HG03135 (cell line): ENCODE measurements at regions not wholly inside any gene's neighbourhood (a gene's known extent, or its start where the extent isn't known, plus 50 kb on each side); places are given as distances from the start of the nearest gene placed in this dataset.

ENCODE experiments used
- ATAC-seq: cut with Tn5 transposase; IDR thresholded peaks from one replicate; pipeline ENCODE4 v1.9.1; 2021; ENCODE audit warnings: mild to moderate bottlenecking, moderate library complexity; ENCODE audit not compliant: unreplicated experiment

- no peak for ATAC-seq
Measured at GRCh38 chr10:83248106-83248631, 891.1 kb upstream of the GHITM start.

DNA sequence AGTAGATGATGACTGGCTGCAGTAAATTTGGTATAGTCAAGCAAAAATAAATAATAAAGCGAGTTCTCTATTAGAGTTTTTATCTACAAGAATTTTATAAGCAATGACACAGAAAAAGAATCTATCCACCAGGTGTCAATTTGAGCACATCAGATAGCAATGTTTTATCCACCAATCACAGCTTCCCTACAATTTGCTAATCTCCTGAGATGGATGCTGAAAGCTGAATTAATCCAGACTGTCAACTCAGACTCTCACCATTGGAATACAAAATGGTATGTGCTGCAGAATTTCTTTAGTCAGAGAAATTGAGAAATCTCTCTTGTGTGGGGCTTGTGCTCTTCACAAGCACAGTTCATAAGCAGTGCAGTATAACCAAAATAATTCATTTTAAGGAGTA, 888.9 kb upstream of the GHITM start:
- ATAC-seq = no peak

- ATAC-seq = no peak
Measured at GRCh38 chr10:83252169-83252568, 887.1 kb upstream of the GHITM start.

GRCh38 chr10:83252596-83252995, 886.7 kb upstream of the GHITM start:
- no peak for ATAC-seq

- ATAC-seq = no peak
Measured at GRCh38 chr10:83253011-83253671, 886.2 kb upstream of the GHITM start.

- ATAC-seq = no peak
Measured at GRCh38 chr10:83254698-83255097, 884.6 kb upstream of the GHITM start.

DNA sequence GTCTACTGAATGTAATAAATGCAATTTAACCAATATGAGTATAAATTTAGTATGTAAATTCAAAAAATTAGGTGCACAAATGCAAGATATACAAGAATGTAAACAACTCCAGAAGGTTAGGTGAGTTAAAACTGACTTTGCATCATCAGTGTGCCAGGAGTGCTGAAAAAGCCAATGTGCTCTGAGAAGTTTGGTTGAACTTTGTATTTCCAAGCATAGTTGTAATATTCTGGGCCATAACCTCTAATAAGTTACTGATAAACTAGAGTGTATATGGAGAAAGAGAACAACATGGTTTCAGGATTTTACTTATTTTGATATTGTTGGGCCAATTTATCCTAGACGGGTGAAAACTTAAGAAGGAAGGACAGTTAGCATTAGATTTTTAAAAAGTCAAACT, 876.9 kb upstream of the GHITM start:
- no peak for ATAC-seq

DNA sequence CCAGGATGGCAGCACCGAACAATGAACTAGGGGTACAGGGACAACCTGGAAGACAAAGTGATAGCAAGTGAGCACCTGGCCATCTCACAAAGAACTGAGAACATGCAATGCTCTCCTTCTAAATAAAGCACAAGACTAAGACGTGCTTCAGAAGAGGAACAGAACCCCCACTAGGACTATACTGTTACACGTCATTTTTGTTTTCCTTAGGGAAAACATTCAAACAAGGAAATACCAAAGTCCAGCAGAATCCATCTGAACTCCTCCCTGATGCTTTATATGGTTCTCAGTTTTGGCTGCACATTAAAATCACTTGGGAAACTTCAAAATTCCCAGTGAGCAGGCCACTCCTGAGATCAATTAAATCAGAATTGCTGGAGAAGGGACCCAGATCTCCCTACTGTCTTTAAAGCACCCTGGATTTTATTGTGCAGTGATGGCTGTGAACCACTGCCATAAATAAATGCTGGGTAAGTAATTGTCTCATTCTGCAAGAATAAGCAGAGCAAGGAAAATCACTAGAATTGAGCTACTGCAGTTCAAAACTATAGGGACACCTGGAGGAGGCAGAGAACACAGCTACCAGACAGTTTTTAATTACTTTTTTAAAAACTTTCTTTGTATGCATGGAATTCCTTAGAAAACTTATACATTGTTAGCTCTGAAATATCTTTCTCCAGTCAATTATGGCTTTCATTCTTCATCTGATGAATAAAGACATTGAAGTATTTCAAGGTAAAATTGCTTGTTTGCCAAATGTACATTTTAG, 866.5 kb upstream of the GHITM start:
- ATAC-seq = no peak

DNA sequence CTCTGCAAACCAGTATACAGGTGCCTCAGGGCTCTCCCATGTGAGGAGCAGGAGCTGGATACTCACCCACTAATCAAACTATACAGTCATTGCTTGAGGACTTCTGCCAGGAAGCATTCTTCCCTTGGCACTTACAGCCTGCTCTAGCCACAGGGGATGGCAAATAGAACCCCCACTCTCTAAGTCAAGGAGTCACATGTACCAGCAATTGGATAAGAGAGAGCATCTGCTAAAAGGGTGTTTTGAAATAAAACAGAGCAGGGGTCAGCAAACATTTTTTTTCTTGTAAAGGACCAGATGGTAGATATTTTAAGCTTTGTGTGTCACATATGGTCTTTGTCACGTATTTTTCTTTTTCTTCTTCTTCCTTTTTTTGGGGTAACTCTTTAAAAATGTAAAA, 865.2 kb upstream of the GHITM start:
- ATAC-seq = no peak

GRCh38 chr10:83276971-83277370, 862.3 kb upstream of the GHITM start:
- no peak for ATAC-seq

- ATAC-seq = no peak
Measured at GRCh38 chr10:83283151-83283550, 856.2 kb upstream of the GHITM start.

DNA sequence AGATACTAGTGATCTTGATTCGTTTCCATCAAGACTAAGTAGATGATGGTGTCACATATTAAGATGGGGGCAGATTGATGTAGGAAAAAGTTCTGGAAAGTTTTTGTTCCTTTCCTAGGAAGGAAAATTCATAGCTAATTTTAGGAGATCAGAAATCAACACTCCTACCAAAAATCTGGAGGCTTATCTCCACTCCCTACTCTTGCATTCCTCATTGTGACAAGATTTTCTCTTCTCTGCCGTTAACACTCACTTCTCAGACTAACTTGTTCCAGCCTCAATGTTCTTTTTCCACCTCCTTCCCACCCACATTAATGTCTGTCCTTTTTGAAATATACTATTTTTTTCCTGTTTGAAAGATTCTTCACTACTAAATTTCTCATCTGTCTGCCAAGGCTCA, 851.9 kb upstream of the GHITM start:
- ATAC-seq = no peak

GRCh38 chr10:83289373-83289772, 849.9 kb upstream of the GHITM start:
- ATAC-seq = no peak

DNA sequence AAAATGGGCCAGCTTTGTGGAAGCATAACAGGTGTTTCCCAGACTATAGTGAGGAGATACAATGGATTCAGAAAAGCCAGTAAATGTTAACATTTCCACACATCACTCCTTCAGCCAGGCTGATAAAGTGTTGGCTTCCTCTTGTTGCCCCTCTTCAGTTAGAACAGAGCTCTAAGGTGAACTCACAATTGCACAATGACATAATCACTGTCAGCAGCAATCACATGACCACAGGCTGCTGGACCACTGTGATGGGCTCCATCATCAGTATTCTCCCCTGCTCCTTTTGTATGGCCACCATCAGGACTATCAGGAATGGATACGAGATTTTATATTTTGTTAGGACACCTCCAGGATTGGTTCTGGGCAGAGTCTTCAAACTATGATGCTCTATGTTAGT, 849.4 kb upstream of the GHITM start:
- no peak for ATAC-seq

GRCh38 chr10:83301732-83302131, 837.6 kb upstream of the GHITM start:
- ATAC-seq = no peak

- no peak for ATAC-seq
Measured at GRCh38 chr10:83302623-83303022, 836.7 kb upstream of the GHITM start.

DNA sequence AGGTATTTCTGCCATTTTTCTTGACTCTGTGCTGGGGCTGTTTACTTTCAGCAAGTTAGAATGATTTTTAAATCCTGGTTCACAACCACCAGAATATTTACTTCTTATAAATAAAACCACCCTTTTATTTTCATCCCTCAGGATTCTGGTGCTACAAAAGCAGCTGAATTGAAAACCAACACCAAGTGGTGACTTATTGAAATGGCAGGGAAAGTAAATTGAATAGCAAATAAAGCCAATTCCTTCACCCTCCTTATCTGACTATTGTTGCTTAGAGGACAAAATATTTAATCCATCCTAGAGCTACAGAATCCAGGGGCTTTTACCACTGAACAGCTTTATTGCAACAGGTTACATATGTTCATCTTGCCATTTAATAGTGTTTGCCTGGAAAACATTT, 828.6 kb upstream of the GHITM start:
- no peak for ATAC-seq

GRCh38 chr10:83312570-83312969, 826.7 kb upstream of the GHITM start:
- no peak for ATAC-seq

DNA sequence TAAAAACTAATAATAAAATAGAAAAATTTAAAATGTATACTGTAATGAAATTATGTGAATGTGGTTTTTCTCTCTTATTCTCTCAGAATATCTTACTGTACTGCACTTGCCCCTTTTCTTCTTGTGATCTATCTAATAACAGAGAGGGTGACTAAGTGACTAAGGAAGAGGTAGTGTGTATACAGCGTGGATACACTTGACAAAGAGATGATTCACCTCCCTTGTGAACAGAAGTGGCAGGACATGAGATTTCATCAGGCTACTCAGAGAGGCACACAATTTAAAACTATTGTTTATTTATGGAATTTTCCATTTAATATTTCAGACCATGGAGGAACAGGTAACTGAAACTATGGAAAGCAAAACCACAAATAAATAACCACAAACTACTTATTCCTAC, 806.6 kb upstream of the GHITM start:
- ATAC-seq = no peak

GRCh38 chr10:83333566-83333965, 805.7 kb upstream of the GHITM start:
- no peak for ATAC-seq

DNA sequence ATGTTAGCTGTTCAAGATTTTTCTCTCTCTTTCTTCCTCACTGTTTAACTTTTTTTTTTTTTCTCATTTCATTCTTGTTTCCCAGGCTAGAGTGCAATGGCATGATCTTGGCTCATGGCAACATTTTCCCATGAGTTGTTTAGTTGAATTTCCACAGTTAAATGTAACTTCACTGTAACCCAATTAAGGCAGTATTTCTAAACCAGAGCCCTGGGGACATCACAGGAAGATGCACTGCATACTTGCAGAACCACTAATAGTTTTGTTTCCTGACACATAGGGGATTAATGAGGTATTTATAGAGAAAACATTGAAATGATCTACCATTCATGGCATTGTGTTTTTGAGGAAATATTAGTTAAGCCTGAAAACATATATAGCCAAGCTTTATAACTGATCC, 795.6 kb upstream of the GHITM start:
- no peak for ATAC-seq

GRCh38 chr10:83346266-83346910, 792.9 kb upstream of the GHITM start:
- ATAC-seq = no peak
